ENCODE measurements at regions not wholly inside any gene's neighbourhood (a gene's known extent, or its start where the extent isn't known, plus 50 kb on each side); places are given as distances from the start of the nearest gene placed in this dataset.

- TF ChIP-seq CTCF (IDR thresholded peaks at IDR 0.05) (no peak), POLR2A (IDR thresholded peaks at IDR 0.05) (no peak)
These were observed 345.5 kb downstream of the SQOR start for GRCh38 chr15:45980366-45980765.

Data from esophagus squamous epithelium (tissue), 4 donors.